Adrenal gland (tissue), 5 donors: ENCODE measurements at regions not wholly inside any gene's neighbourhood (a gene's known extent, or its start where the extent isn't known, plus 50 kb on each side); places are given as distances from the start of the nearest gene placed in this dataset.

ENCODE experiments used
- CTCF ChIP-seq, 6 experiments: fragments of 450-650 bp in 4 of 6; fragments of 200-600 bp in 2 of 6; sonication (generic) in 1 of 6; IDR thresholded peaks; 1 replicate in 5 of 6; 2 replicates in 1 of 6; pipeline versions ENCODE4 v1.5.1 to v1.8.0; 2016 to 2021; ENCODE audit warnings: antibody characterized with exemption in 6 of 6, mild to moderate bottlenecking in 2 of 6, moderate library complexity in 1 of 6
- POLR2A ChIP-seq, 2 donors: fragments of 450-650 bp; IDR thresholded peaks; one replicate each; pipeline ENCODE4 v1.6.1; 2017; ENCODE audit warnings: antibody characterized with exemption in 2 of 2, mild to moderate bottlenecking in 2 of 2, moderate library complexity in 1 of 2
- donor health status: DM: no; HTN: no; CAD: no.

DNA sequence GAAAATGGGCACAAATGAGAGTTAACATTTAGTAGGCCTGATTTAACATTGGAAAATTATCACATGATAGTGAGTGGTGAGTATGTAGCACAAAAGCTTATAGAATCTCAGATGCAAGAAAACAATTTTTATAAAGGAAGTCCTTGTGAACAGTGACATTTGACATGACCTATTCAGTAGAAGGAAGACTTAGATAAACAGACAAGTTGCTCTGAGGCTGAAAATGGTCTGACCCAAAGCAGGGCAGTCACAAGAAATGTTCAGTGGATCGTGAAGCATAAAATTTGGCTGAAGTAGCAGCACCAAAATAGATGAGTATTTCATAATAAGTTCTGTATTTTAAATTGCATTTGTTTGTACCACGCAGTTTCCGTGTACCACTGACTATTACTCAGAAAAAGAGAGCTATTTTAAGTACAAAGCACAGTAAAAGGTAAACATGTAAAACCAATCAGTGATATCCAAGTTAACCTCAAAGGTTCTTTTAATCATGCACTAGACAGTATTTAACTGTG lies 605.7 kb upstream of the PABPC4L start:
- TF ChIP-seq CTCF (IDR thresholded peaks at IDR 0.05) (no peak), POLR2A (IDR thresholded peaks at IDR 0.05) (no peak)
